Breast epithelium (tissue), 4 donors: ENCODE measurements at regions not wholly inside any gene's neighbourhood (a gene's known extent, or its start where the extent isn't known, plus 50 kb on each side); places are given as distances from the start of the nearest gene placed in this dataset.

Experiments
- DNase-seq, 2 donors: peaks; one replicate each; pipeline ENCODE4 v3.0.0-alpha.2; 2019; ENCODE audit warnings: low spot score in 2 of 2
- H3K27ac ChIP-seq, 2 donors: fragments of 200-600 bp; sonication (generic) in 1 of 2; one replicate each; pipeline ENCODE4 v1.5.1; 2016 to 2019; ENCODE audit warnings: mild to moderate bottlenecking in 1 of 2
- H3K27me3 ChIP-seq, 2 donors: fragments of 200-600 bp; sonication (generic) in 1 of 2; one replicate each; pipeline versions ENCODE4 v1.5.1 to v1.6.0; 2017 to 2019; ENCODE audit warnings: control low read depth in 1 of 2, mild to moderate bottlenecking in 1 of 2
- H3K36me3 ChIP-seq: fragments of 200-600 bp; one replicate; pipeline ENCODE4 v1.5.1; 2019
- H3K4me1 ChIP-seq, 2 donors: fragments of 200-600 bp; sonication (generic); one replicate each; pipeline ENCODE4 v1.5.1; 2016 to 2019; ENCODE audit warnings: control low read depth in 1 of 2
- H3K4me3 ChIP-seq, 3 donors: fragments of 200-600 bp; sonication (generic); 1 replicate in 2 of 3; 2 replicates in 1 of 3; pipeline ENCODE4 v1.5.1; 2016 to 2019; ENCODE audit warnings: mild to moderate bottlenecking in 3 of 3, moderate library complexity in 2 of 3
- H3K9me3 ChIP-seq, 2 donors: fragments of 200-600 bp; sonication (generic) in 1 of 2; one replicate each; pipeline ENCODE4 v1.5.1; 2016 to 2019; ENCODE audit warnings: control low read depth in 1 of 2
- POLR2A ChIP-seq: fragments of 450-650 bp; IDR thresholded peaks from one replicate; pipeline ENCODE4 v1.6.1; 2016; ENCODE audit warnings: antibody characterized with exemption, mild to moderate bottlenecking, moderate library complexity
- POLR2AphosphoS5 ChIP-seq, 3 donors: sonication (generic); formaldehyde crosslinking; IDR thresholded peaks; one replicate each; pipeline ENCODE4 v1.6.1; 2017; ENCODE audit warnings: antibody characterized with exemption in 3 of 3
- intact Hi-C: fragments of 100-400 bp; cut with DNase I; formaldehyde crosslinking; loops from one replicate; pipeline ENCODE4 v1.15.1; 2023; ENCODE audit warnings: low total_unique reads
- TF ChIP-seq, protein P1 (sequence below), 3 donors: fragments of 450-650 bp; IDR thresholded peaks; one replicate each; pipeline ENCODE4 v1.5.1; 2016 to 2017; ENCODE audit warnings: antibody characterized with exemption in 3 of 3, mild to moderate bottlenecking in 3 of 3, moderate library complexity in 3 of 3

- H3K9me3 ChIP-seq: no peaks in the 10 kb centered on the region
- no peak overlapping the region for H3K4me3 ChIP-seq
- TF ChIP-seq, protein P1, sequence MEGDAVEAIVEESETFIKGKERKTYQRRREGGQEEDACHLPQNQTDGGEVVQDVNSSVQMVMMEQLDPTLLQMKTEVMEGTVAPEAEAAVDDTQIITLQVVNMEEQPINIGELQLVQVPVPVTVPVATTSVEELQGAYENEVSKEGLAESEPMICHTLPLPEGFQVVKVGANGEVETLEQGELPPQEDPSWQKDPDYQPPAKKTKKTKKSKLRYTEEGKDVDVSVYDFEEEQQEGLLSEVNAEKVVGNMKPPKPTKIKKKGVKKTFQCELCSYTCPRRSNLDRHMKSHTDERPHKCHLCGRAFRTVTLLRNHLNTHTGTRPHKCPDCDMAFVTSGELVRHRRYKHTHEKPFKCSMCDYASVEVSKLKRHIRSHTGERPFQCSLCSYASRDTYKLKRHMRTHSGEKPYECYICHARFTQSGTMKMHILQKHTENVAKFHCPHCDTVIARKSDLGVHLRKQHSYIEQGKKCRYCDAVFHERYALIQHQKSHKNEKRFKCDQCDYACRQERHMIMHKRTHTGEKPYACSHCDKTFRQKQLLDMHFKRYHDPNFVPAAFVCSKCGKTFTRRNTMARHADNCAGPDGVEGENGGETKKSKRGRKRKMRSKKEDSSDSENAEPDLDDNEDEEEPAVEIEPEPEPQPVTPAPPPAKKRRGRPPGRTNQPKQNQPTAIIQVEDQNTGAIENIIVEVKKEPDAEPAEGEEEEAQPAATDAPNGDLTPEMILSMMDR (IDR thresholded peaks at IDR 0.05): no peak
- TF ChIP-seq POLR2AphosphoS5 (IDR thresholded peaks at IDR 0.05) (no peak), POLR2A (no peak)
- intact Hi-C loops: no loop called here
- H3K27ac ChIP-seq: no peak overlapping the region
- H3K27me3 ChIP-seq: no peaks in the 10 kb centered on the region
- DNase-seq: no peak
- no peaks in the 10 kb centered on the region for H3K36me3 ChIP-seq
- H3K4me1 ChIP-seq: no peaks in the 10 kb centered on the region
Observed at GRCh38 chr2:8146132-8147005, 535.5 kb upstream of the ID2 start.

DNA sequence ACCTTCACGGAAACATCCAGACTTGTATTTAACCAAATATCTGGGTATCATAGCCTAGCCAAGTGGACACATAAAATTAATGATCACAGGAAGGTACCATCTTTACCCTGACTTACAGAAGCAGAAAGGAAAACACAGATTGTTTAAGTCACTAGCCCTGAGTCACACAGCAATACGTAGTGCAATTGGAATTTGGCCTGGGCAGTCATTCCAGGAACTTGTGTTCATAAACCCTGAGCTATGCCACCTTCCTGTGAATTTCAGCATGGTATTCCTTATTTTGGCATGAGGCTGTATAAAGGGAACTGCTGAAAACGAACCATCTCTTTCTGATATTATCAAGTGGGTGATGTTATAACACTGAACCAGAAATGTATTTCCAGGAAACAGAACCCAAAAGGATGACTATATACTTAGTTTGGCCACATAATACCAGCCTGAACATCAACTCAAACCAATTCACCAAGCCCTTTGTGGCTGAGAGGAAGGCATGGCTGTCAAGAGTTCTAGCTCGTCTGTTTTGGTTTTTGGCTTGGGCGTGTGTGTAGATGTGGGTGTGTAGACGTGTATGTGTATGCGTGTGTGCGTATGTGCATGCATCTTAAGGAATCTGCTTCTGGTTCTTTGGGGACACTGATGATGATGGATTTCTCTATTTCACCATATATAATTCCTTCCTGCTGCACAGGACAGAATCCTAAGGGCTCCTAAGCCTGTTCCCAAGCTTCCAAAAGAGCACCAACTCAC, 533.4 kb upstream of the ID2 start:
- peak in 1 of 2 donors; percentile 33 for DNase-seq
- H3K27ac ChIP-seq: peak overlapping the region in 1 of 2 donors; percentile 0
- TF ChIP-seq POLR2A: no peak
- no peaks in the 10 kb centered on the region for H3K27me3 ChIP-seq
- H3K4me3 ChIP-seq: no peak overlapping the region
- H3K9me3 ChIP-seq: no peaks in the 10 kb centered on the region
- intact Hi-C loops: no loop called here
- H3K36me3 ChIP-seq: no peaks in the 10 kb centered on the region
- no peaks in the 10 kb centered on the region for H3K4me1 ChIP-seq

DNA sequence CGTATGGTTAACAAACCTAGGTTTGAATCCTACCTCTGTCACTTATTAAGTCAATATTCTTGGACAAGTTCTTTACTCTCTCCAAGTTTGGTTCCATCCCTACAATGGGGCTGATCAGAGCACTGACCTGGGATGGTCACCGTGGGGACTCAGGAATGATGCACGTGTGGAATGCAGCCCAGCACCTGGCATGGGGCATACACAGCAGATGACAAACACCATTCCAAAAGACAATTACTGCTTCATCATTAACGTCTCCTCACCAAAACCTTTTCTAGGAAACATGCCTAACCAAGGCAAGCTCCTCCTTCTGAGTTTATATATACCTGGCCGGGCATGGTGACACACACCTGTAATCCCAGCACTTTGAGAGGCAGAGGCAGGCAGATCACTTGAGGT, 532.9 kb upstream of the ID2 start:
- TF ChIP-seq POLR2AphosphoS5 (IDR thresholded peaks at IDR 0.05) (no peak), POLR2A (no peak)
- TF ChIP-seq, protein P1 (IDR thresholded peaks at IDR 0.05): no peak
- H3K9me3 ChIP-seq: no peaks in the 10 kb centered on the region
- no peak overlapping the region for H3K4me3 ChIP-seq
- no peaks in the 10 kb centered on the region for H3K27me3 ChIP-seq
- H3K36me3 ChIP-seq: no peaks in the 10 kb centered on the region
- no peak for DNase-seq
- H3K4me1 ChIP-seq: no peaks in the 10 kb centered on the region
- intact Hi-C loops: no loop called here
- no peak overlapping the region for H3K27ac ChIP-seq

GRCh38 chr2:8149985-8150539, 531.8 kb upstream of the ID2 start:
- Histone ChIP-seq H3K4me1 (no peaks in the 10 kb centered on the region), H3K4me3 (no peak overlapping the region), H3K36me3 (no peaks in the 10 kb centered on the region), H3K27ac (no peak overlapping the region), H3K27me3 (no peaks in the 10 kb centered on the region), H3K9me3 (no peaks in the 10 kb centered on the region)
- no peak for TF ChIP-seq POLR2A
- TF ChIP-seq POLR2AphosphoS5 (IDR thresholded peaks at IDR 0.05): no peak
- TF ChIP-seq, protein P1 (IDR thresholded peaks at IDR 0.05): no peak
- no peak for DNase-seq
- intact Hi-C loops: loop anchor here (2.0 kb wide), 1 partner anchor 69 kb away; no protein-coding TSS in a partner anchor

GRCh38 chr2:8151888-8152287, 530.0 kb upstream of the ID2 start:
- TF ChIP-seq, protein P1 (IDR thresholded peaks at IDR 0.05): no peak
- no peak for TF ChIP-seq POLR2AphosphoS5 (IDR thresholded peaks at IDR 0.05)
- no peak for TF ChIP-seq POLR2A

More at GRCh38 chr2:8151888-8152287, 530.0 kb upstream of the ID2 start:
- DNase-seq: no peak
- Histone ChIP-seq H3K27ac (no peak overlapping the region), H3K4me1 (no peaks in the 10 kb centered on the region), H3K4me3 (no peak overlapping the region), H3K9me3 (no peaks in the 10 kb centered on the region), H3K27me3 (no peaks in the 10 kb centered on the region), H3K36me3 (no peaks in the 10 kb centered on the region)
- intact Hi-C loops: loop anchor here (2.0 kb wide), 1 partner anchor 71 kb away; no protein-coding TSS in a partner anchor
